NCI-H1048 (cell line): ENCODE measurements at regions not wholly inside any gene's neighbourhood (a gene's known extent, or its start where the extent isn't known, plus 50 kb on each side); places are given as distances from the start of the nearest gene placed in this dataset.

ENCODE experiments used
- DNase-seq: peaks from one replicate; lab custom pipeline; 2025; lab: John Stamatoyannopoulos, UW

DNA sequence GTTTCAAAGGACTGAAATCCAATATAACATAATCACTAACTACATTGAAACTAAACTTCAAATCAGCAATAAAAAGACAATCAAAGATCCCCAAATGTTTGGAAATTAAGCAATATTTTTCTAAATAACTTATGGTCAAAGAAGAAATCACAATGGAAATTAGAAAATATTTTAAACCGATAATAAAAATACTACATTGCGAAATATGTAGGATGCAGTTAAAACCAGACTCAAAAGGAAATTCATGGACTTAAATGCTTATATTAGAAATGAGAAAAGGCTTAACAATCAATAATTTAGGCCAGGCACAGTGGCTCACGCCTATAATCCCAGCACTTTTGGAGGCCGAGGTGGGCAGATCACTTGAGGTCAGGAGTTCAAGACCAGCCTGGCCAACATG, 79.0 kb upstream of the HAAO start:
- DNase-seq, result no peak

DNA sequence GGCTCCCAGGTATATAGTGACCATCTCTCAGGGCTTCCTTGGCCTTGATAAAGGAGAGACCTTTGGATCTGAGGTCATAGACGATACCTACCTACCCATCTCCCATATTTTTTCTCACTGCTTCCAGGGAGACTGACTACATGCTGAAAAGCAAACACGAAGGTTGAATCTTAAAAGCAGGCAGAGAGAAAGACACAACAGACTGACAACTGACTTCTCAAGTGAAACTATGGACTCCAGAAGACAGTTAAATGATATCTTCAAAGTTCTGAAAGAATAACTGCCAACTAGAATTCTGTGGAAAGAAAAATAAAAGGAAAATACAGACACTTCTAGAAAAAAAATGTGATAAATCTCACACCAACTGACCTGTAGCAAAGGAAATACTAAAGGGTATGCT, 76.5 kb upstream of the HAAO start:
- DNase-seq, result no peak

DNA sequence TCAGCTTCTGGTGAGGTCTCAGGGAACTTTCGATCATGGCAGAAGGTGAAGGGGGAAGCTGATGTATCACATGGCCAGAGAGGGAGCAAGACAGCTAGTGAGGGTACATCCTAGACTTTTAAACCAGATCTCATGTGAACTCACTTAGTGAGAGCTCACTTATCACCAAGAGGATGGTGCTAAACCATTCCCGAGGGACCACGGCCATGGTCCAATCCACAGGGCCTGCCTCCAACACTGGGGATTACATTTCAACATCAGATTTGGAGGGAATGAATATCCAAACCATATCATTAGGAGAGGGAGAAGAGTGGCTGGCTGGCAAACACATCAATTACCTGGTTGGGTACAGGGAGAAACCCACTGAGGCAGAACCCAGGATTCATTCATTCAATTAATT, 75.7 kb upstream of the HAAO start:
- DNase-seq, result no peak

DNA sequence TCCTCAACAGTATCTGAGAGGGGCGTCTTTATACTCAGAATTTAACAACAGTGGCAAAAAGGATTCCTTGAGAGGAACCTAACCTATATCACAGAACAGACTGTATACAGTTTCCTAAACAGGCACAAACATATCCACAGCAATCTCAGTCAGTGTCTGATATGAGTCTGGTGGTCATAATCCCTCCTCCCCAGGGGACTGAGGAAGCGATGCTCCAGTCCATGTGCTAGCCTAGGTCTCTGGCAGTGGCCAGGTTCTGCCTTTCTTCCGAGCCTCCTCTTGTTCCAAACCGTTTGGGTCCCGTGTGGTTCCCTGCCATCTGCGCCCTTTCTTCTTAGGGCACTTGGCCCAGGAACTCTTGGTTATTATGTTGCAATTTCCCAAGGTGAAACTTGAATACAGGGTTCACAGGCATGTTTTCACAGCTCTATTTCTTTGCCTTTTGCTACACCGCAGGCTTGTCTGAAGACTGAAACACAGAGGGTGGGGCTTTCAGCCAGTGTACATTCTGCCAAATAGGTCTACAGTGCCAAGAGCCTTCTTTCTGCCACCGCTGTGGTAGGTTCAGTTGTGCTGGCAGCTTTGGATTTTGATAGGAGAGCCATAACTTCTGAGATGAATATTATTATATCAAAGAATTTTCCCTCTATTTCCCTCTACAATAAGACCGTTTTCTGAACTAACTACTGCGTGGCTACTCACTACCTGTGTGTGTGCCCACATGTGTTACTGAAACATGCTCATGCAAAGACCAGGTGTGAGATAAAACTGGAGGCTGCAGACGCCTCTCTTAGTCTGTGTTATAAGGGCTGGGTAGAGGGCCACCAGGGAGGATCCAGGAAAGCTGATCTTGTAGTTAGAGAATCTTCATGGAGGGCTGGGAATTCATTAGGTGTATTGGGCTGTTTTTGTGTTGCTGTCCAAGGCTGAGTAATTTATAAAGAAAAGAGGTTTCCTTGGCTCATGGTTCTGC, 75.0 kb upstream of the HAAO start:
- no peak for DNase-seq

DNA sequence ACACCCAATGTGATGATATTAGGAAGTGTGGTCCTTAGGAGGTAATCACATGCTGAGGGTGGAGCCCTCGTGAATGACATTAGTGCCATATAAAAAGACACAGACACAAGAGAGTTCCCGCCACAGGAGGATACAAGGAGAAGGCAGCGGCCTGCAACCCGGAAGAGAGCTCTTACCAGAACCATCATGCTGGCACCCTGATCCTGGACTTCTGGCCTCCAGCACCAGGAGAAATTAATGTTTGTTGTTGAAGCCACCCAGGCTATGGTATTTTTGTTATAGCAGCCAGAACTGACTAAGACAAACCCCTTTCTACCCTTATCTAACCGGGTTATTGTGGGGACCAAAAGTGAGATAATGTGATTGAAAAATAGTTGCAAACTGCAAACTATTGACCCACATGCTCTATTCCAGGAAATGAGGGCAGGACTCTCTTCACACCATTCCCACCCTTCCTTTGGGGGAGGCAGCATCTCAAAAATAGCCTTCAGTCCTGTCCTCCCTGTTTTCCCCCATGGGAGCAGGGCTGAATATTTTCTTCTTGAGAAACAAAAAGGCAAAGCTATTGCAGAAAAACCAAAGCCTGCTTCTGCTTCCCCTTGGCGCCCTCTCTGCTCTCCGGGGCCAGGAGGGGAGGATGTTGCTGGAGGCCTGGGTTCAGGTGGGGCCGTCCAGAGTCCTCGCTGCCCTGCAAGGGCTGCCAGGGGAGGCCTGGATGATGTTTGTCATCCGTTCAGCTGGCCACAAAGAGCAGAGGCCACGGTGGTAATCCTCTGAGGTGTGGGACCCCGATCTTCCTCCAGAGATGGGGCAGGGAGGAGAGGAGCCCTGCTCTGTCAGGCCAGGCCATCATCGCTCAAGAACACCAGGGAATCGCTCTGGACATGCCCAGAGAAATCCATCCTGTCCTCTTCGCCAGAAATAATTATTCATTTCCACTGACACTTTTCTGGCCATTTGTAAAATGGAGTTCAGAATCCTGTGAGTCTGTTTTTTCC, 73.8 kb upstream of the HAAO start:
- no peak for DNase-seq

DNA sequence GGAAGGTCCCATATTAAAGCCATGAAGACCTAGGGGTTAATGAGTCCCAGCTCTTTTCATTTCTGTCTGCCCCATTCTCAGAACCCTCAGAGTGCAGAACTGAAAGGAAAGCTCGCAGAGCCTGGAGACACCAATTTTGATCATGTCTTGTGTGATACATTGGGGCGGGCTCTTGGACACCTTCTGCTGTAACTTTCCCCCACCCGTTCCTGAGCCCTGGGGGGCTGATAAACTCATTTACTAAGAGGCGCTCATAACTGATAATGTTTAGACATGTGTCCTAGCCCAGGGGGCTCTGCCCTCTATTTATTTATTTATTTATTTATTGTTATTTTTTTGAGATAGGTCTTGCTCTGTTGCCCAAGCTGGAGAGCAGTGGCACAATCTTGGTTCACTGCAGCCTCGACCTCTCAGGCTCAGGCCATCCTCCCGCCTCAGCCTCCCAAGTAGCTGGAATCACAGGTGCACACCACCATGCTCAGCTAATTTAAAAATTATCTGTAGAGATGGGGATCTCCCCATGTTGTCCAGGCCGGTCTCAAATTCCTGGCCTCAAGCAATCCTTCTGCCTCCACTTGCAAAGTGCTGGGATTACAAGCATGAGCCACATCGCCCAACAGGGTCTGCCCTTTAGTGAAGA, 72.4 kb upstream of the HAAO start:
- no peak for DNase-seq

DNA sequence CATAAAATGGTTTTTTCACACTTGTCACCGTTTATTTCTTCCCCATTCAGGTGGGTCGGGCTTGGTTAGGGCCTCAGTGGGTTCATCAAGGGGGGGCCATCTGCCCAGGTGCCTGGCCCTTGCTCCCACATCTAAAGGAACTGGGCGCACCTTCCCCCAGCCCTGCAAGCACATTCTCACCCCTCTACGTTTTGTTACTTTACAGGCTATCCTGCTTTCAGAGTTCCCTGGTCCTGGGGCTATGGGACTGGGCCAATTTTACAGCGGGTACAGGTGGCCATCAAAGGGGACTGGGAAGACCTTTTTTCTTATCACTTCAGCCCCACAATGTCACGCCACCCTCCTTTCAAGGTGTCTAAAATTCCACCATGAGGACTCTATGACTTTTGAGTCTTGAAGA, 71.8 kb upstream of the HAAO start:
- DNase-seq, result no peak

DNA sequence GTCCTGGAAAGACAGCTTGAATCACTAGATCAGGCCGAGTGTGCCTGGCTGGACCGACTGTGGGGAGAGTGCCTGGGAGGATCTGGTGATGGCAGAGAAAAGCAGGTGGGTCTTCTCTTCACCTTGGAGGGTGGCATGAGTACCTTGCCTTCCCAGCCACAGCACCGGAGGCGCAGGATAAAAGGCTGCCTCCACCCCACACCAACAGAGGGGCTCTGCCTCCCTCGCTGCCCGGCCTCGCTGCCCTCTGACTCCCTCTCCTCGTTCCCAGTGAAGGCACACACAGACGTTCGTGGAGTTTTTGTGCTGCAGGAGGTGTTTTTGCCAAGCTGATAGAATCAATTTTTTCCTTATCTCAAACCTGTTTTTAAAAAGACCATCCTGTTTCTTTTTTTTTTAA, 71.4 kb upstream of the HAAO start:
- no peak for DNase-seq

DNA sequence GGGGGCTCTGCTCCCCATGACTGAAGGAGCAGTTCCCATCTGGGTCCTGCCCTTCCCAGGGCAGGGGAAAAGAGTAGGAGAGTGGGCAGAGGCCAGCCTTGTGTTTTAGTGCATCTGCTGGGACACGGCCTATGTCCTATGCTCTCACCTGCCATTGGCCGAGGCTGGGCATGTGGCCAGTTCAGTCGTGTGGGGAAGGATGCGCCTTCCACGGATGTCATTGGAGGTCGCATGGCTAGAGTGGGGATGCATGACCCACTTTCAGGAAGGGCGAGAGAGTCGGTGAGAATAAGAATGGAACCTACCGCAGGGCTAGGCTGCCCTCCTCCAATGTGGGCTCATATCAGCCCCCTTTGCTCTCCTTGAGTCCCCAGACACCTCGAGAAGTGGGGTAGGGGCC, 70.9 kb upstream of the HAAO start:
- no peak for DNase-seq

DNA sequence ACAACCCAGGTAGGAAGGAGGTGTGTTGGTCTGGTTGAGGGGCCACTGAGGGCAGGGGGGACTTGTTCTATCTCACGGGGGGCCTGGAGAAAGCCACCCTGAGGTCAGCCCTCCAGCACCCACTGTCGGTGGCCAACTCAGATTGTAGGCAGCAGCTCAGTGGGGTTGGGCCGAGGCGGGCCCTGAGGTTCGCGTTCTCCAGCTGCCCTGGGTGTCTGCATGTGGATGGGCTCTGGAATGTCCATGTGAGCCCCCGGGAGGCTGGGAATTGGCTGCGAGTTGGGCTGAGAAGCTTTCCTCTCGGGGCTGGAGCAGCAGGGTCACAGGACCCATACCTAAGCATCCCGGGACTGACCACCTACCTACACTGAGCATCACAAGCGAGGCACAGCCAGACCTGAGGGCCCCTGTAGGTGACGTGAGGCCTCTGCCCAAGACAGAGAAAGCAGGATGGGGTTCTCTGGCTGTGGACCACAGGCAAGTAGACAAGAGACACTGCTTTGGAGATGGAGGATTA, 70.3 kb upstream of the HAAO start:
- no peak for DNase-seq

DNA sequence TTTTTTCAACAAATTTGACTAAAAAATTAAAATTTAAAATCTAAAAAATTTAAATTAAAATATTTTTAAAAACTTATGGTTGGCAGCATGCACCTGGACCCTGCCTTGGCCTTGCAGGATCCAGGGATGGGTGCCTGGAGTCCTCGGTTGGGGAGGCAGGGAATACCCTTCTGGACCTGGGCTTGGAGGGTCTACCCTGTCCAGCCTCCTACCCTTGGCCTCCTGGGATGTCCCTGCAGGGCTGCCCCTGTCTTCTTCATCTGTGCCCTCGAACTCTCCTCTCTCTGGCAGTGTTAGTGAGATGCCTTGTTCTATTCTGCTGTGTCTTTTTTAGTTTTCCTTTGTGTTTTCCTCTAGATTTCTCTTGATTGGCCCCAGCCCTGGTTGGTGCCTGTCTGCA, 68.9 kb upstream of the HAAO start:
- no peak for DNase-seq

DNA sequence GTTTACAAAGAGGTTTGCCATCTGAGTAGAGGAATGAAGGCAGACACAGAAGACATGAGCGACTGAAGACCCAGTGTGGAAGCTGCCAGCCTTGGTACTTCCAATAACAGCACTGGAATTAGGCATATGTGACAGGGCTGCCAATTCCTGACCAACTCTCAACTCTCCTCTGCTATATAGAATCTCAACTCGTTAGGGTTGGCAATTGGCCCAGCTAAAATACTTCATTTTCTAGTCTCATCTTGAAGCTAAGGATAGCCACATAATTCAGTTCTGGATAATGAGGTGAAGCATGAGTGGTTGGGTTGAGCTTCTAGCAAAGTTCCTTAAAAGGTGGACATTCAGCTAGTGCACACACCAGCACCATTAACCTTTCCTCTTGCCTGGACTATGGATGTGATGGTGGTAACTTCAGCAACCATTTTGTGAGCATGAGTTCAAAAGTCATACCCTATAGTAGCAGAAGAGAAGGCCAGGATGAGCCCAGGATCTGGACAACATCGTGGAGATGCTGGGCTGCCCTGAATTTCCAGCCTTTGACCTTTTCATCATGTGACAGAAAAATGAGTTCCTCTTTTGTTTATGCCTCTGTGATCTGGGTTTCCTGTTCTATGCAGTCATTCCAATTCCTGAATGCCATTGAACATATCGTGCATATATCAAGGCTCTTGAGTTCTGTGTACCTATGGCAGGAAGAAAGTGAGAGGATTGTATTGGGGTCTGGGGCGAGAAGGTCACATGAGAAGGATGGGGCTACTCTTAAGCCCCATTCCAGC, 68.1 kb upstream of the HAAO start:
- DNase-seq, result no peak

DNA sequence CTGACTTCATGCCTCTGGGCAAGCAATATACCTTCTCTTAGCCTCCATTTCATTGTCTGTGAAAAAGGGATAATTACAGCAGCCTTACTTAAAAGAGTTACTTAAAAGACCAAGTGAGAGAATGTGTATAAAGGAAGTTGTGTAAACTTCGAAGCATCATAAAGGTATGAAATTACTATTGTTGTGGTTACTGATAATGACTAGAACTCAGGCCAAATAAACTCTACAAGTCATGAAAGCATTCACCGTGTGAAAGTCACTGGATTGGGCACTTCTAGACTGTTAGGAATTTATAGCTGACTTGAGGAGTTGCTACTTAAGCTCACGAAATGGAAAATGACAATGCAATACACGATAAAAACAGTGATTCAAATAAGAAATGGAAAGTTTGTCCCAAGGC, 67.4 kb upstream of the HAAO start:
- no peak for DNase-seq

DNA sequence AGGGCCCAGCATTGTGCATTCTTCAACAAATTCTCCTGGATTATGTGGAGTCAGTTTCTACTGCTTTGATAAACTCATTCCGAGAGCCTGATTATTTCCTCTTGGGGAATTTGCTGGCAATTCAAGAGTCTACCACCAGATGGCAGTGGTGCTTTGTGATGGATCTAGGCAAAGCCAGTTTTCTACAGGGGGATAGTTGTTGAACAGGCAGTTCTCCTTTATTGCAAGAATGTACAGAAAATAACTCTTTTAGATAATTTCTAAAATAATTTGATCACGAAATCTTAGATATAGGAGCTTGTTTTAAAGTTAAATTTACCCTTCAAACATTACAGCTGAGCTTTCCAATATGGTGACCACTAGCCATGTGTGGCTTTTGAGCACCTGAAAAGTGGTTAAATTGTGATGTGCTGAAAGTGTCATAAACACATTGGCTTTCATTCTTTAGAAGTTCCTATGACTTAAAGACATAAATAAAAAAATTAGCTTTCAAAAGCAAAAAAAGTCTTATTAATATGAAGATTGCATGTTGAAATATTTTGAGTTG, 66.7 kb upstream of the HAAO start:
- no peak for DNase-seq

DNA sequence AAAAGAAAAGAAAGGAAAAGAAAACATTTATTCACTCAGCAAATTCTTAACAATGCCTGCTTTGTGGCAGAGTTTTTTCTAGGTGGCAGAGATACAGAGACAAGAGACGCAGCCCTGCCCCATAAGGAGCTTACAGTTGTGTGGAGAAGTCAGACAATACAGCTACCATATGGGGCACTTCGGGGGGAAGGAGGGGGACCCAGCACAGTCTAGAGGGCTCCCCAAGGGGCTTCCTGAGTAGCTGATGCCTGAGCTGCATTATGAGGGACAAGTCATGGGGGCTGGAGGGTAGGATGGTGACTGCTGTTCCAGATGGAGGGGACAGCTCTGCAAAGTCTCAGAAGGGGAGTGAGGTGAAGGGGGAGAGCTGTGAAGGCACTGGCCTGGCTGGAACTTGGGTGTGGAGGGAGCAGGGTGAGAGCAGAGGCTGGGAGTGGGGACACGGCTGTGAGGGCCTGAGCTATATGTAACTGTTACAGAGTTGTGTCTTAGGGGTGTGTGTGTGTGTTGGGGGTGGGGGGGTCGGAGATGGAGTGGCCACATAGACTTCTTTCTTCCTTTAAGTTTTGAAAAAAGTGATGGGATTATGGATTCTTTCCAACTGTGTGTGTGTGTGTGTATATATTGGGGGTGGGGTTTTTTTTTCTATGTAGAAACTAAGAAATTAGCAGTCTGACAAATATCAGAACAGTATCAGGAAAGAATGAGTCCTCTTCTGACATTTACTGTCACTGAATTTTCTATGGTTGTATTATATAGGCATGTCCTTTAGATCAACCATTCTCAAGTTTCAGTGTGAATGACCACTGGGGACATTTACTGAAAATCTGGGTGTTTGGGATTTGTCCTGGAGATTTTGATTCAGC, 66.0 kb upstream of the HAAO start:
- no peak for DNase-seq

DNA sequence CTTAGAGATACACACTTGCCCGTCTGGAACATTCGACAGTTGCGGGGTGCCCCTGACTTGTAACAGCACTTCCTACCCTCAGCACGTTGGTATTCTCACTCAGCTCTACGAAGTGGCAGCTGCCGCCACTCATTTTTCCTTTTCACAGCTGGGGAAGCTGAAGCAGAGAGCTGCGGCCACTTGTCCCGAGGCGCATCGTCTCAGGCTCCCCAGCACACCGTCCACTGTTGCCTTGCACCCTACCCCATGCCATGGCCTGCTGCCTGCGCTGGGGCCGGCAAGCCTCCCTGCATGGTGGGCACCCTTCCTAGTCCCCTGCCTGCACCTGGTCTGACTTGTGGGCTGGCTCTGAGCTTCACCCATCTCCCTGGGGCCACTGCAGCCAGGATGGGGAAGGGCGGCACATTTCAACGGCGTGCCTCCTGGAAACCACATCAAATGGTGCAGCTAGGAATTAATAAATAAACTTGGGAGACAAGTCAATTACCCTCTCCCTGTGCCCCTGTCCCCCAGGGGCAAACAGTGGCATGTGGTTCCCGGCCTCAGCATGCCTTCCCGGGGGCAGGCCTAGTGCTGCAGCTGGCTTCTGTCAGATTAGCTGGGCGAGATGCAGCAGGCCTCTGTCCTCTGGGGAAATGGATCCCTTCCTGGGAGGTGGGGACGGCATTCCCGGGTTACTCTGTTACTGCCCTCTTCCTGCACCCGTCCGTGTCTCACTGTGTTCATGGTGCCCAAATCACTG, 64.7 kb upstream of the HAAO start:
- no peak for DNase-seq

DNA sequence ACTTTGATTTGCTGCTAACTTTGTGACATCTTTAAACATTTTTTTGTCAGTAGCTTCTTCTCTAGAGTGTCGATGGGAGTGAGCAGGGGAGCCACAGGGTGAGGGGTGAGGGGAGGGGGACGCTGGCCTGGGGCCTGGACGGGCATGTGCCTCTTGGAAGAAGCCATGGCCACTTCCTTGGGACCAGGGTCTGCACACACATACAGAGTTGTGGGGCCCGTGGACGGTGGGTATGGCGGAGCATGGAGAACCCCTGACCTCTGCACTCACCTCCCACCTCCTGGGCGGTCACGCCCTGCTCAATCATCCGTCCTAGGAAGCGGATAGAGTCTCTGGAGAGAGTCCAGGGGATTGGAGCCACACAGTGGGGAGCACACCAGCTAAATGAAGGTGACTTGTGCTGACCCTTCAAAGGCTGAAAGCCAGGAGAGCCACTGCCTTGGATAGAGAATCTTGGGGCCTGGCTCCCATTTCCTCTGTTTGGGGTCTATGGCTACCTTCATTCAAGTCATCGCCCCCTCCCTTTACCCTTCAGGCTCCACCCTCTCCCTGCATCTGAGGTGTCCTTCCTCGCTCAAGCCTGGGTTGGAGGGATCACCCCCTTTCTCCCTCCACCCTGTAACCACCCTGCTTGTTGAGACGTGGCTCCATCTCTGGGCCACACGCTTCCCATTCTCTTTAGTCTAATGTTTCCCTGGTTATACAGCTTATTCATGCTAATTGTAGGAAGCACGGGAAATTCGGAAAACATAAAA, 63.9 kb upstream of the HAAO start:
- DNase-seq, result no peak

DNA sequence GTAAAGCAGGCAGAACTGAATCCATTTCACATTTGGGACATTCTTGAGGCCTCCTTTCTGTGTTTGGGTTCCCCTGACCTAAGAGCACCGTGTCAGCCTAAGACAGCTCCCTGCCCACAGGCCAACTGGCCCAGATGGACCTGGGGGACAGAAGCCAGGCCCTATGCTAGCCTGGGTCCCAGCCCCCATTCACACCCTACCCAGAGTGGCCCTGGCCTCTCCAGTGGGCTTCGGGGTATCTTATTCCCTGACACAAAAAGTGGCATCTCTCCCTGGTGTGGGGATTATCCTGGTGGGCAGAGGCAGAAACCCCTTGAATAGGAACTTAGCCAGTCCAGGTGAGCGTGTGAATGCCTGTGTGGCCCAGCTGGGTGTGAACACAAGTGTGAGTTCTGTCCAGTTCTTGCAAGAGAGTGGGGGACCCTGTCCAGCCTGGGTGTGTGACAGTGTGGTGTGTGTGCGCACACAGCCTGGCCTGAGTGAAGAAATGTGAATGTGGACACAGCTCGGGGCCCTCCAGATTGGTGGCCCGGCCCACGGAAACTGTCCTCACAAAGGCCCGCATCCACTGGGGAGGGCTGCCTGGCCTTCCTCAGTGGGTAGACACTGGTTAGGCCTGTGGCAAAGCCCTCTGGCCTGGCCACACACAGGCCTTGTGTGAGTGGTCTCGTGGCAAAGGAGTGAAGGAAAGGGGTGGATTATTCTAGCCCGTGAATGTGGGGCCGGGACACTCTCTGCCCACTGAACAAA, 63.0 kb upstream of the HAAO start:
- DNase-seq, result no peak
